ENCODE measurements at regions not wholly inside any gene's neighbourhood (a gene's known extent, or its start where the extent isn't known, plus 50 kb on each side); places are given as distances from the start of the nearest gene placed in this dataset.
A peak's percentile ranks its signal among the peaks of the same experiment; 100 is the strongest.

DNA sequence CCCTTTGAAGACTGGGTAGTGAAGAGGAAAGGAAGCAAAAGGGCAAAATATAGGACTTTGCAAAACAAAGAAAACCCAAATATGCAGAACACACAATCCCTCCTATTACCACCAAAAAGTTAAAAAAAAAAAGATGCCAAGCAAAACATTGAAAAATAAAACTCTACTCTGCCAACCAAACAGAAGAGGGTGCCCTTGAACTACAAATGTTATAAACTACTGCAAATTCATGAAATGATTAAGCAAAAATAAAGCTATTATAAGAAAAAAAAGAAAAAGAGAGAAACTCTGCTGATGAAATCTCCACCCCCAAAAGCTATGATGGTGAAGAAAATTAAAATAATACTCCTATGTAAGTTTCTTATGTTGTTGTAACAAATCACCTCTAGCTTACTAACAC is 168.5 kb upstream of the STK26 start:
- Mint-ChIP-seq H3K9me3 (ENCODE audit: unreplicated experiment) (no peaks in the 10 kb centered on the region), H3K27ac (ENCODE audit: low read depth, unreplicated experiment) (no peak overlapping the region), H3K4me1 (ENCODE audit: insufficient read depth, unreplicated experiment) (no peaks in the 10 kb centered on the region), H3K36me3 (ENCODE audit: insufficient read depth, unreplicated experiment) (no peaks in the 10 kb centered on the region), H3K27me3 (ENCODE audit: insufficient read depth, unreplicated experiment) (peaks cover 74% of the 10 kb centered on the region), H3K4me3 (ENCODE audit: unreplicated experiment) (no peak overlapping the region)
- peak; percentile 18 for DNase-seq (ENCODE audit: unreplicated experiment)
- intact Hi-C loops (cut with micrococcal nuclease), result loop anchor here (1.0 kb wide), 1 partner anchor 217 kb away; no protein-coding TSS in a partner anchor
- ChIA-PET CTCF (interaction anchor here (0.6 to 2.2 kb wide), 9 partner anchors 13 to 752 kb away, joined by 3 to 16 read pairs (median 4); partner anchors contain the start of gene RAP2C), POLR2A (interaction anchor here (0.6 to 1.0 kb wide), 3 partner anchors 29 to 1379 kb away, joined by 3 read pairs; no protein-coding TSS in a partner anchor)
- TF ChIP-seq, protein P1, sequence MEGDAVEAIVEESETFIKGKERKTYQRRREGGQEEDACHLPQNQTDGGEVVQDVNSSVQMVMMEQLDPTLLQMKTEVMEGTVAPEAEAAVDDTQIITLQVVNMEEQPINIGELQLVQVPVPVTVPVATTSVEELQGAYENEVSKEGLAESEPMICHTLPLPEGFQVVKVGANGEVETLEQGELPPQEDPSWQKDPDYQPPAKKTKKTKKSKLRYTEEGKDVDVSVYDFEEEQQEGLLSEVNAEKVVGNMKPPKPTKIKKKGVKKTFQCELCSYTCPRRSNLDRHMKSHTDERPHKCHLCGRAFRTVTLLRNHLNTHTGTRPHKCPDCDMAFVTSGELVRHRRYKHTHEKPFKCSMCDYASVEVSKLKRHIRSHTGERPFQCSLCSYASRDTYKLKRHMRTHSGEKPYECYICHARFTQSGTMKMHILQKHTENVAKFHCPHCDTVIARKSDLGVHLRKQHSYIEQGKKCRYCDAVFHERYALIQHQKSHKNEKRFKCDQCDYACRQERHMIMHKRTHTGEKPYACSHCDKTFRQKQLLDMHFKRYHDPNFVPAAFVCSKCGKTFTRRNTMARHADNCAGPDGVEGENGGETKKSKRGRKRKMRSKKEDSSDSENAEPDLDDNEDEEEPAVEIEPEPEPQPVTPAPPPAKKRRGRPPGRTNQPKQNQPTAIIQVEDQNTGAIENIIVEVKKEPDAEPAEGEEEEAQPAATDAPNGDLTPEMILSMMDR (IDR thresholded peaks at IDR 0.05; ENCODE audit: unreplicated experiment), result peak; percentile 36
- BruUV-seq (replicated peaks), result no TSS peak

DNA sequence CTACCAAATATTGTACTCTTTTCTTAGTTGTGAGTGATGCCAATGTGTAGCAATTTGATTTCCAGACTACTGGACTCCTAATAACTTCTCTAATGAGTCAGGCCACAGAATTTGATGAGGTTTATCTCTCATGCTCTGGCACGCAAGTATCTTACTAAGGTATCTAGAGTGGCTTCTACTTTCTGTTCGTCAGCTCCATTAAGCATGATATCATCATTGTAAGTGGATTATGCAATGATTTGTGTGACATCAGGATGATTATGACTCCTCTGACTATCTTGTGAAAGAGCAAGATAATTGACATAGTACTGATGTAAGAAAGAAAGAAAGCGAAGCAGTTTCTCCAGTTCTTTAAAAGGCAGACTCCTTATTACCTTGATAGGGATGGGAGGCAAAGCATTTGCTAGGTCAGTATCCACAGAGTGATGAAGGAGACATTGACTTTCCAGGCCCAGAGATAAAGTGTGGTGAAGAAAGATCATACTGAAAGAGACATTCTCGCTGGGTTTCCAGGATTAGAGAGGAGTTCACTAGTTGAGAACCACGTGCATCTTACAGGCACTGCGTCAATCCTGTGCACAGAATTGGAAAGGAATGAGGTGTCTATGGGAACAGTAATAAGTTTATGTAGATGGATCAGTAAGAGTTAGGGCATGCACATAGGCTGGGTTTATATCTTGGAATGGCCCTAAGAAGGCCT is 161.9 kb upstream of the STK26 start:
- no peaks in the 10 kb centered on the region for H3K36me3 Mint-ChIP-seq (ENCODE audit: insufficient read depth, unreplicated experiment)
- ChIA-PET POLR2A (no interaction called here), CTCF (no interaction called here)
- intact Hi-C loops (cut with micrococcal nuclease), result no loop called here
- TF ChIP-seq, protein P1 (IDR thresholded peaks at IDR 0.05; ENCODE audit: unreplicated experiment), result no peak
- no peak overlapping the region for H3K4me3 Mint-ChIP-seq (ENCODE audit: unreplicated experiment)
- H3K27ac Mint-ChIP-seq (ENCODE audit: low read depth, unreplicated experiment), result no peak overlapping the region
- no TSS peak for BruUV-seq (replicated peaks)
- DNase-seq (ENCODE audit: unreplicated experiment), result no peak
- no peaks in the 10 kb centered on the region for H3K9me3 Mint-ChIP-seq (ENCODE audit: unreplicated experiment)
- H3K27me3 Mint-ChIP-seq (ENCODE audit: insufficient read depth, unreplicated experiment), result peaks cover 71% of the 10 kb centered on the region
- H3K4me1 Mint-ChIP-seq (ENCODE audit: insufficient read depth, unreplicated experiment), result no peaks in the 10 kb centered on the region

DNA sequence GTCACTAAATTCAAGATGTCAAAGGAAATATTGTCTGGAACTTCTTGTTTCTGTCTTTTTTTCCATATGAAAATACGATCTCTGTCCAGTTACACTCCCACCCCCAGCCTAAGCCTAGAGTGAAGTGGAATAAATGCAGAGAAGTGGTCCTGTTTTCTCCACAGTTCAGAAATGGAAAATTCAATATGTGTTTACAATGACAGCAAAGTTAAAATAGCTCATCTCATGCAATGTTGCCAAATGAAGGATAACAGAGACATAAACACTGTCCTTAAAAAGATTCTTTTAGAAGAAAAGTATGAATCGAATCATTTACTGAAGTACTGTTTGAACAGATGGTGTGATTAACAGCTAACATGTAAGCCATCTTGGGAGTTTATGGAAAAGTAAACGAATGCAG is 160.8 kb upstream of the STK26 start:
- intact Hi-C loops (cut with micrococcal nuclease), result no loop called here
- H3K27me3 Mint-ChIP-seq (ENCODE audit: insufficient read depth, unreplicated experiment), result peaks cover 81% of the 10 kb centered on the region
- BruUV-seq (replicated peaks), result no TSS peak
- CTCF ChIA-PET, result interaction anchor here (1.0 kb wide), 1 partner anchor 21 kb away, joined by 3 read pairs; no protein-coding TSS in a partner anchor
- TF ChIP-seq, protein P1 (IDR thresholded peaks at IDR 0.05; ENCODE audit: unreplicated experiment), result no peak
- H3K36me3 Mint-ChIP-seq (ENCODE audit: insufficient read depth, unreplicated experiment), result no peaks in the 10 kb centered on the region
- H3K4me1 Mint-ChIP-seq (ENCODE audit: insufficient read depth, unreplicated experiment), result no peaks in the 10 kb centered on the region
- DNase-seq (ENCODE audit: unreplicated experiment), result no peak
- POLR2A ChIA-PET, result no interaction called here
- H3K9me3 Mint-ChIP-seq (ENCODE audit: unreplicated experiment), result no peaks in the 10 kb centered on the region
- no peak overlapping the region for H3K27ac Mint-ChIP-seq (ENCODE audit: low read depth, unreplicated experiment)
- no peak overlapping the region for H3K4me3 Mint-ChIP-seq (ENCODE audit: unreplicated experiment)

DNA sequence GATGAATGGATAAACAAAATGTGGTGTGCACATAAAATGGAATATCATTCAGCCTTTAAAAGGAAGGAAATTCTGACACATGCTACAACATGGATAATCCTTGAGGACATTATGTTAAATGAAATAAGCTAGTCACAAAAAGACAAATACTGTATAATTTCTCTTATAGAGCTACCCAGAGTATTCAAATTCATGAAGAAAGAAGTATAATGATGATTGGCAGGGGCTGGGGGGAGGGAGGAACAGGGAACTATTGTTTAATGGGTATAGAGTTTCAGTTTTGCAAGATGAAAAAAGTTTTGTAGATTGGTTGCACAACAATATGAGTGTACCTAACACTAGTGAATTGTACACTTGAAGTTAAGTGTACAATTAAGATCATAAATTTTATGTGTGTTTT is 153.9 kb upstream of the STK26 start:
- ChIA-PET POLR2A (no interaction called here), CTCF (interaction anchor here (0.6 kb wide), 1 partner anchor 66 kb away, joined by 3 read pairs; no protein-coding TSS in a partner anchor)
- no peaks in the 10 kb centered on the region for H3K36me3 Mint-ChIP-seq (ENCODE audit: insufficient read depth, unreplicated experiment)
- TF ChIP-seq, protein P1 (IDR thresholded peaks at IDR 0.05; ENCODE audit: unreplicated experiment), result no peak
- BruUV-seq (replicated peaks), result no TSS peak
- no peak for DNase-seq (ENCODE audit: unreplicated experiment)
- H3K4me3 Mint-ChIP-seq (ENCODE audit: unreplicated experiment), result no peak overlapping the region
- no peaks in the 10 kb centered on the region for H3K9me3 Mint-ChIP-seq (ENCODE audit: unreplicated experiment)
- H3K4me1 Mint-ChIP-seq (ENCODE audit: insufficient read depth, unreplicated experiment), result no peaks in the 10 kb centered on the region
- peaks cover 43% of the 10 kb centered on the region for H3K27me3 Mint-ChIP-seq (ENCODE audit: insufficient read depth, unreplicated experiment)
- H3K27ac Mint-ChIP-seq (ENCODE audit: low read depth, unreplicated experiment), result no peak overlapping the region
- intact Hi-C loops (cut with micrococcal nuclease), result no loop called here

Measured in MCF 10A (cell line).